Trophoblast cell (in vitro differentiated cells and primary cell): ENCODE measurements at regions not wholly inside any gene's neighbourhood (a gene's known extent, or its start where the extent isn't known, plus 50 kb on each side); places are given as distances from the start of the nearest gene placed in this dataset.

Source experiments
- DNase-seq, 2 donors: peaks; one replicate each; pipeline ENCODE4 v3.0.0-alpha.2; 2016
- H2AFZ ChIP-seq: 2 replicates; pipeline ENCODE4 v1.6.1; 2013; ENCODE audit warnings: low read length, moderate library complexity, mild to moderate bottlenecking; ENCODE audit not compliant: insufficient read depth, poor library complexity
- H2AK5ac ChIP-seq: 2 replicates; pipeline ENCODE4 v1.6.1; 2013; ENCODE audit warnings: mild to moderate bottlenecking, low read length
- H2BK120ac ChIP-seq: 2 replicates; pipeline ENCODE4 v1.6.1; 2013; ENCODE audit warnings: low read length, mild to moderate bottlenecking, moderate library complexity; ENCODE audit not compliant: insufficient read depth, poor library complexity
- H2BK12ac ChIP-seq: 2 replicates; pipeline ENCODE4 v1.6.1; 2013; ENCODE audit warnings: mild to moderate bottlenecking, low read length, moderate library complexity
- H2BK5ac ChIP-seq: 2 replicates; pipeline ENCODE4 v1.6.1; 2013; ENCODE audit warnings: low read length, low read depth, moderate library complexity, mild to moderate bottlenecking; ENCODE audit not compliant: poor library complexity
- H3K14ac ChIP-seq: 2 replicates; pipeline ENCODE4 v1.6.1; 2013; ENCODE audit warnings: mild to moderate bottlenecking, low read length
- H3K18ac ChIP-seq: 2 replicates; pipeline ENCODE4 v1.6.1; 2013; ENCODE audit warnings: mild to moderate bottlenecking, low read length
- H3K23ac ChIP-seq: 2 replicates; pipeline ENCODE4 v1.6.1; 2013; ENCODE audit warnings: low read length
- H3K27ac ChIP-seq: 2 replicates; pipeline ENCODE4 v1.5.1; 2013; ENCODE audit warnings: low read depth, mild to moderate bottlenecking, inconsistent platforms, low read length, moderate library complexity
- H3K27me3 ChIP-seq: 2 replicates; pipeline ENCODE4 v1.6.1; 2013; ENCODE audit warnings: inconsistent platforms, mild to moderate bottlenecking, low read length, moderate library complexity; ENCODE audit not compliant: insufficient read depth
- H3K36me3 ChIP-seq, 2 experiments: 1 replicate in 1 of 2; 2 replicates in 1 of 2; pipeline ENCODE4 v1.6.1; 2013; ENCODE audit warnings: low read length in 2 of 2, mild to moderate bottlenecking in 2 of 2, moderate library complexity in 1 of 2; ENCODE audit not compliant: insufficient read depth in 2 of 2, control insufficient read depth in 1 of 2
- H3K4ac ChIP-seq: 2 replicates; pipeline ENCODE4 v1.6.1; 2013; ENCODE audit warnings: low read depth, mild to moderate bottlenecking, low read length, moderate library complexity
- H3K4me1 ChIP-seq, 2 experiments: 1 replicate in 1 of 2; 2 replicates in 1 of 2; pipeline ENCODE4 v1.6.1; 2013; ENCODE audit warnings: low read length in 2 of 2, mild to moderate bottlenecking in 2 of 2, moderate library complexity in 1 of 2; ENCODE audit not compliant: insufficient read depth in 2 of 2, control insufficient read depth in 1 of 2
- H3K4me2 ChIP-seq: 2 replicates; pipeline ENCODE4 v1.6.1; 2013; ENCODE audit warnings: inconsistent platforms, mild to moderate bottlenecking, low read length, moderate library complexity
- H3K4me3 ChIP-seq: 2 replicates; pipeline ENCODE4 v1.5.1; 2013; ENCODE audit warnings: mild to moderate bottlenecking, low read depth, low read length, inconsistent platforms
- H3K79me1 ChIP-seq: one replicate; pipeline ENCODE4 v1.6.1; 2013; ENCODE audit warnings: low read length
- H3K79me2 ChIP-seq: 2 replicates; pipeline ENCODE4 v1.6.1; 2013; ENCODE audit warnings: low read length, mild to moderate bottlenecking; ENCODE audit not compliant: control insufficient read depth, insufficient read depth, poor library complexity
- H3K9ac ChIP-seq: 2 replicates; pipeline ENCODE4 v1.6.1; 2013; ENCODE audit warnings: mild to moderate bottlenecking, low read length
- H3K9me3 ChIP-seq: 2 replicates; pipeline ENCODE4 v1.6.1; 2013; ENCODE audit warnings: low read depth, mild to moderate bottlenecking, control low read depth, inconsistent platforms, low read length; ENCODE audit not compliant: insufficient read depth
- H4K12ac ChIP-seq: 2 replicates; pipeline ENCODE4 v1.6.1; 2013; ENCODE audit warnings: low read depth, mild to moderate bottlenecking, low read length, moderate library complexity
- H4K8ac ChIP-seq: 2 replicates; pipeline ENCODE4 v1.6.1; 2013; ENCODE audit warnings: low read depth, mild to moderate bottlenecking, low read length, moderate library complexity
- H4K91ac ChIP-seq: one replicate; pipeline ENCODE4 v1.6.1; 2013; ENCODE audit warnings: low read depth, mild to moderate bottlenecking, low read length, moderate library complexity
- WGBS: extraction: QIAGEN DNeasy Blood & Tissue Kit; methylation state at CpG from one replicate; pipeline ENCODE4 v1.1.7; 2013; ENCODE audit warnings: missing lambda C conversion rate; ENCODE audit not compliant: insufficient read length, insufficient coverage; ENCODE audit errors: extremely low coverage; 5-methylcytosine and 5-hydroxymethylcytosine counted together

DNA sequence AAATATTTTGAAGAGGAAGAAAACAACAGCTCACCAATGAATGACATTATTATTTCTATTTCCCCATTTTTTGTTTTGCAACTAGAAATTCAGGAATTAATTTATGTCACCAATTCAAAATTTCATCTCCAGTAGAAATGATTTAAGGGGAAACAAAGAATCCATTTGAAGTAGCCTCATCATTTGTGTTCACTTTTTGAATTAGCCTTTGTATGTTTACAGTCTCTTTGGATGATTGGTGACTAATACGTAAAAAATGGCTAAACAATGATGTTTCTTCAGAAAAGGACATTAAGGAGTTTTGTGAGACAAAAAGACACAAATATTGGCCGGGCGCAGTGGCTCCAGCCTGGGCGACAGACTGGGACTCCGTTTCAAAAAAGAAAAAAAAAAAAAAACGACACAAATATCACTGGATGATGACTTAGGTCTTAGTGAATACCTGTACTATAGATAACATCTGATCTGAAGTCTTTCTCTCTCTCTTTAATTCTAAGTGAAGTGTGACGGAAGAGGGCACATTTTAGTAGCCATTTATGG, 313.2 kb downstream of the PIK3C3 start:
- H2BK12ac ChIP-seq = no peak overlapping the region
- H3K27me3 ChIP-seq = no peaks in the 10 kb centered on the region
- no peaks in the 10 kb centered on the region for H3K79me2 ChIP-seq
- no peak overlapping the region for H3K23ac ChIP-seq
- H3K4ac ChIP-seq = no peak overlapping the region
- H2BK5ac ChIP-seq = no peak overlapping the region
- H3K4me2 ChIP-seq = no peak overlapping the region
- H3K18ac ChIP-seq = no peak overlapping the region
- H4K91ac ChIP-seq = no peak overlapping the region
- no peak overlapping the region for H3K27ac ChIP-seq
- H3K9me3 ChIP-seq = no peaks in the 10 kb centered on the region
- H3K79me1 ChIP-seq = peaks cover 5% of the 10 kb centered on the region
- DNase-seq = peak in 1 of 2 donors; percentile 2
- no peak overlapping the region for H4K12ac ChIP-seq
- no peak overlapping the region for H2AFZ ChIP-seq
- H2BK120ac ChIP-seq = no peak overlapping the region
- H2AK5ac ChIP-seq = no peak overlapping the region
- H3K9ac ChIP-seq = no peak overlapping the region
- H3K4me3 ChIP-seq = no peak overlapping the region
- no peaks in the 10 kb centered on the region for H3K36me3 ChIP-seq
- no peak overlapping the region for H3K14ac ChIP-seq
- H4K8ac ChIP-seq = no peak overlapping the region
- peaks cover 0 to 2% of the 10 kb centered on the region in 2 experiments for H3K4me1 ChIP-seq
- no CpG with 5 or more reads among the region's 7 CpGs for WGBS

DNA sequence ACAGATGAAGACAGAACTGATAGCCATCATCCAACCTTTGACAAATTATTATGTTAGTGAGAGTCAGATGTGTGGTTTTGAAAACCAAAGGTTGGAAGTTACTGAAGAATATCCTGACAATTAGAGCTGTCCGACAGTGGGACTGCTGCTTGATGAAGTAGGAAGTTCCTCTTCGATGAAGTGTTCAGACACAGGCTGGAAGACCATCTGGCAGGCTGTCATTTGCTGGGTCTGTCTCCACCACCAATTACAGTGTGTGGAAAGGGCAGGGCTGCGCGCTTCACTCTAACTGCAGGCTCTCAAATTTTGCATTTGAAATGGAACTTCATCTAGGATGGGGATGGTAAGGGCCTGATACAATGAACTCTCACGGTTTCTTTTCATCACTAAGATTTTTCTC, 313.8 kb downstream of the PIK3C3 start:
- Histone ChIP-seq H2AK5ac (no peak overlapping the region), H3K27ac (peak overlapping the region; percentile 44), H3K4ac (no peak overlapping the region), H3K4me3 (no peak overlapping the region), H3K4me1 (peaks cover 0 to 2% of the 10 kb centered on the region in 2 experiments), H2BK5ac (no peak overlapping the region), H3K4me2 (no peak overlapping the region), H4K91ac (no peak overlapping the region), H3K18ac (no peak overlapping the region), H2BK12ac (no peak overlapping the region), H4K12ac (no peak overlapping the region), H3K79me1 (peaks cover 5% of the 10 kb centered on the region), H4K8ac (no peak overlapping the region), H3K36me3 (no peaks in the 10 kb centered on the region), H3K14ac (no peak overlapping the region), H2AFZ (no peak overlapping the region), H3K79me2 (no peaks in the 10 kb centered on the region), H3K27me3 (no peaks in the 10 kb centered on the region), H3K23ac (no peak overlapping the region), H3K9ac (no peak overlapping the region), H3K9me3 (no peaks in the 10 kb centered on the region), H2BK120ac (no peak overlapping the region)
- no CpG with 5 or more reads among the region's 5 CpGs for WGBS
- no peak for DNase-seq

DNA sequence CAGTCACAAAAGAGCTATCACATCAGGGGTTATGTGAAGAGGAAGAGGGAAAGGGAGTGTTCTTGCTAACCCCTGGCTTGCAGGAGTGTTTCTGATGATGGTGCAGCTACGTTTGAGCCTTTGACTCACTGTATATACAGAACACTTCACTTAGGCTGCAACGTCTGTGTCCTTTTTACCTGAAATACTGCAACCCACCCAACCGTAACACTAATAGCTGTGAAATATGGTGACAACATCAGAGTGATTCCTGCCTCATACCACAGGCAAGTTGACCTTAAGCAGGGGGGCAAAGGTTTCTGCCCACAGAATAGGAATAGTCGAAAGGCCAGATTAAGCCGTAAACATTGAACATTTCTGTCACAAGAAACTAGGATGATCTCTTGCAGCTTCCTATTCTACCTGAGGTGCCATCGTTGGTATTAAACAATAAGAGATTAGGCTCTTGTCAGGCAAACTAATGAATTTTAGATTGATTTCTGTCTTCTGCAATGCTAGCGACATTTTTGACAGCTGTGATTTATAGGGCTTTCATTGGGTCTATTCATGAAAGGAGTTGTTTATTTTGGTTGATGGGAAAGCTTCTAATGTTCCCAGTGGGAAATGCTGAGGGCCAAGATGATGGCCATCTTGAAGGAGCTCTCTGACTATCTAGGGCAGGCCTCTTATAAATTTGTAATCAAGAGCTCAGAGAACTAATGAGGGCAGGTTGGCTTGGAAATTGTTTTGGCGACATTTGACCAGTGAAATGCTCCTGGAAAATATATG, 316.8 kb downstream of the PIK3C3 start:
- Histone ChIP-seq H3K79me2 (no peaks in the 10 kb centered on the region), H4K8ac (no peak overlapping the region), H3K27me3 (no peaks in the 10 kb centered on the region), H3K4me2 (no peak overlapping the region), H4K12ac (no peak overlapping the region), H4K91ac (no peak overlapping the region), H3K23ac (no peak overlapping the region), H3K9me3 (no peaks in the 10 kb centered on the region), H3K4me3 (no peak overlapping the region), H3K36me3 (no peaks in the 10 kb centered on the region), H3K4me1 (peaks cover 0 to 2% of the 10 kb centered on the region in 2 experiments), H2BK12ac (no peak overlapping the region), H2BK120ac (no peak overlapping the region), H3K4ac (no peak overlapping the region), H2AK5ac (no peak overlapping the region), H3K14ac (no peak overlapping the region), H3K27ac (no peak overlapping the region), H2BK5ac (no peak overlapping the region), H3K18ac (no peak overlapping the region), H2AFZ (no peak overlapping the region), H3K79me1 (peaks cover 6% of the 10 kb centered on the region), H3K9ac (no peak overlapping the region)
- no CpG with 5 or more reads among the region's 8 CpGs for WGBS
- no peak for DNase-seq

DNA sequence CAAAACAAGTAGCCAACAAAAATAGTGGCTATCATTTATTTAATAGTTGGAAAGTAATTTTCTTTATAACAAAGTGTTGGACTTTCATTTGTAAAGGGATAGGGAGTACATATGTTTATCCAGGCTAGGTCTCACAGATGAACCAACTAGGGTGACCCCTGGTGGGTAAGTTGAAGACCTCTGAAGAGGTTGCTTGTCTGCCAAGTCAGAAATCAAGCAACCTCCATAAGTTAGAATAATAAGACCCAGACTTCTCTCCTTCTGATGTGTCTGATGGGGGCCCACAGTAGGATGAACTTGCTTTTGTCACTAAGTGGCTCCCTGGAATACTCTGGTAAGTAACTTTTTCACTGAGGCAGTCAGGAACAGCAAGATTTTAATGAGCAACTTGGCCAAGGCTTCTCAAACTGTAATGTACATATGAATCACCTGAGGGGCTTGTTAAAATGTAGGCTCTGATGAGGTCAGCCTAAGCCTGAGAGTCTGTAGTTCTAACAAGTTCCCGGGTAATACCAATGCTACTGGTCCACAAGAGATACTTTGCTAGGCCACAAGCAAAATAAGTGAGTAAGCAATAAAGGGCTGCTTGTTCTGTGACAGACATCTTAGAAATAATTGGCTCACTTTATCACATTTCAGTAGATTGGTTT, 319.6 kb downstream of the PIK3C3 start:
- whole genome bisulfite sequencing = no CpG with 5 or more reads among the region's 1 CpG
- Histone ChIP-seq H2AK5ac (peak overlapping the region; percentile 73), H3K79me1 (peaks cover 6% of the 10 kb centered on the region), H2BK5ac (no peak overlapping the region), H3K14ac (no peak overlapping the region), H2AFZ (no peak overlapping the region), H4K91ac (no peak overlapping the region), H3K9me3 (no peaks in the 10 kb centered on the region), H4K8ac (peak overlapping the region; percentile 49), H3K9ac (no peak overlapping the region), H3K4me1 (no peaks in the 10 kb centered on the region), H3K79me2 (no peaks in the 10 kb centered on the region), H3K18ac (no peak overlapping the region), H3K4ac (no peak overlapping the region), H2BK12ac (peak overlapping the region; percentile 42), H2BK120ac (no peak overlapping the region), H3K36me3 (no peaks in the 10 kb centered on the region), H4K12ac (no peak overlapping the region), H3K4me3 (no peak overlapping the region), H3K27ac (no peak overlapping the region), H3K27me3 (no peaks in the 10 kb centered on the region), H3K4me2 (no peak overlapping the region), H3K23ac (no peak overlapping the region)
- DNase-seq = peak in 1 of 2 donors; percentile 12
